Thyroid gland (tissue), 4 donors: ENCODE measurements at regions not wholly inside any gene's neighbourhood (a gene's known extent, or its start where the extent isn't known, plus 50 kb on each side); places are given as distances from the start of the nearest gene placed in this dataset.

Experiments
- DNase-seq, 2 donors: peaks; one replicate each; pipeline ENCODE4 v3.0.0-alpha.2; 2019
- H3K27ac ChIP-seq, 3 donors: fragments of 200-600 bp; sonication (generic); 1 replicate in 2 of 3; 2 replicates in 1 of 3; pipeline ENCODE4 v1.5.1; 2016 to 2019; ENCODE audit warnings: mild to moderate bottlenecking in 1 of 3, moderate library complexity in 1 of 3
- H3K27me3 ChIP-seq: fragments of 200-600 bp; sonication (generic); one replicate; pipeline ENCODE4 v1.5.1; 2019
- H3K36me3 ChIP-seq, 2 donors: fragments of 200-600 bp; sonication (generic); one replicate each; pipeline ENCODE4 v1.5.1; 2016 to 2019
- H3K4me1 ChIP-seq, 2 donors: fragments of 200-600 bp; sonication (generic); one replicate each; pipeline ENCODE4 v1.5.1; 2017 to 2019
- H3K4me3 ChIP-seq, 3 donors: fragments of 200-600 bp; sonication (generic); replicated peaks in 1 of 3; 1 replicate in 2 of 3; 2 replicates in 1 of 3; pipeline ENCODE4 v1.5.1; 2016; ENCODE audit warnings: mild to moderate bottlenecking in 1 of 3
- H3K9me3 ChIP-seq: fragments of 200-600 bp; sonication (generic); one replicate; pipeline ENCODE4 v1.5.1; 2017
- POLR2A ChIP-seq, 2 donors: fragments of 450-650 bp; IDR thresholded peaks; one replicate each; pipeline ENCODE4 v1.6.1; 2017; ENCODE audit warnings: antibody characterized with exemption in 2 of 2, mild to moderate bottlenecking in 2 of 2, moderate library complexity in 1 of 2
- WGBS, 2 donors: methylation state at CpG; one replicate each; pipeline ENCODE4 v1.1.5; 2017; 5-methylcytosine and 5-hydroxymethylcytosine counted together
- intact Hi-C: fragments of 100-400 bp; cut with DNase I; formaldehyde crosslinking; loops from one replicate; pipeline ENCODE4 v1.15.1; 2023
- TF ChIP-seq, protein P1 (sequence below), 6 experiments: fragments of 200-600 bp in 3 of 6; fragments of 450-650 bp in 3 of 6; sonication (generic) in 3 of 6; IDR thresholded peaks; one replicate each; pipeline ENCODE4 v1.5.1; 2016 to 2019; ENCODE audit warnings: antibody characterized with exemption in 6 of 6, mild to moderate bottlenecking in 2 of 6, inconsistent platforms in 1 of 6, moderate library complexity in 1 of 6

DNA sequence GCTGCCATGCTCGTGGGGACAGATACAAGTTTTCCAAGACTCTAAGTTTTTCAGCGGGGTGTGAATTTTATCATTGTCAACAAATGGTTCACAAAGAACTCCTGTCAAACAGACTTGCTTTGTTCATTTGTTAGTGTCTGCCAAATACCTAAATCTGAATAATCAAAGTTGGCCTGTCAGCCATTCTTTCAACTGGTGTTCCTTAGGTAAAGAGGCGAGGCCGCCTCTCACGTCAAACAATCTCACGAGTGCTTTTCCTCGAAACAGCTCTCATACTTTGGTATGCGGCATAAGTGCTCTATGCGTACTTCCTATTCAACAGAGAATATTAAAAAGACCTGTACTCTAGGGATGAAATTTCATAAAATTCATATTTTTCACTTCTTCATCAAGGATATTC lies 51.4 kb upstream of the KANK4 start:
- intact Hi-C loops, result no loop called here
- no peaks in the 10 kb centered on the region for H3K9me3 ChIP-seq
- 41 to 51% methylated on average over 9 of the region's 9 CpGs for WGBS, 2 donors
- H3K4me1 ChIP-seq, result peaks cover 3 to 7% of the 10 kb centered on the region in 2 donors
- no peaks in the 10 kb centered on the region for H3K27me3 ChIP-seq
- no peak for TF ChIP-seq POLR2A (IDR thresholded peaks at IDR 0.05)
- TF ChIP-seq, protein P1, sequence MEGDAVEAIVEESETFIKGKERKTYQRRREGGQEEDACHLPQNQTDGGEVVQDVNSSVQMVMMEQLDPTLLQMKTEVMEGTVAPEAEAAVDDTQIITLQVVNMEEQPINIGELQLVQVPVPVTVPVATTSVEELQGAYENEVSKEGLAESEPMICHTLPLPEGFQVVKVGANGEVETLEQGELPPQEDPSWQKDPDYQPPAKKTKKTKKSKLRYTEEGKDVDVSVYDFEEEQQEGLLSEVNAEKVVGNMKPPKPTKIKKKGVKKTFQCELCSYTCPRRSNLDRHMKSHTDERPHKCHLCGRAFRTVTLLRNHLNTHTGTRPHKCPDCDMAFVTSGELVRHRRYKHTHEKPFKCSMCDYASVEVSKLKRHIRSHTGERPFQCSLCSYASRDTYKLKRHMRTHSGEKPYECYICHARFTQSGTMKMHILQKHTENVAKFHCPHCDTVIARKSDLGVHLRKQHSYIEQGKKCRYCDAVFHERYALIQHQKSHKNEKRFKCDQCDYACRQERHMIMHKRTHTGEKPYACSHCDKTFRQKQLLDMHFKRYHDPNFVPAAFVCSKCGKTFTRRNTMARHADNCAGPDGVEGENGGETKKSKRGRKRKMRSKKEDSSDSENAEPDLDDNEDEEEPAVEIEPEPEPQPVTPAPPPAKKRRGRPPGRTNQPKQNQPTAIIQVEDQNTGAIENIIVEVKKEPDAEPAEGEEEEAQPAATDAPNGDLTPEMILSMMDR (IDR thresholded peaks at IDR 0.05), result no peak
- H3K4me3 ChIP-seq, result no peak overlapping the region
- H3K36me3 ChIP-seq, result no peaks in the 10 kb centered on the region
- DNase-seq, result peak in 1 of 2 donors; percentile 13
- H3K27ac ChIP-seq, result peak overlapping the region in 2 of 3 donors; percentile 24 to 37

DNA sequence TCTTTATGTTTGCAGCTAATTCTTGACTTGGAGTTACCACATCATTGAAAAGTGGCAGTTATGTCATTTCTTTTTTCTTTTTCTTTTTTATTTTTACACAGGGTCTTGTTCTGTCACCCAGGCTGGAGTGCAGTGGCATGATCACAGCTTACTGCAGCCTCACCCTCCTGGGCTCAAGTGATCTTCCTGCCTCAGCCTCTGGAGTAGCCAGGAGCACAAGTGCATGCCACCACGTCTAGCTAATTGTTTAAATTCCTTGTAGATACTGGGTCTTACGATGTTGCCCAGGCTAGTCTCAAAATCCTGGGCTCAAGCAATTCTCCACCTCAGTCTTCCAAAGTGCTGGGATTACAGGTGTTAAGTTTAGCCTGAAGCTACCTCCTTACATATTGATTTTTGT lies 52.1 kb upstream of the KANK4 start:
- DNase-seq, result no peak
- intact Hi-C loops, result no loop called here
- H3K27me3 ChIP-seq, result no peaks in the 10 kb centered on the region
- no peaks in the 10 kb centered on the region for H3K36me3 ChIP-seq
- peaks cover 3 to 7% of the 10 kb centered on the region in 2 donors for H3K4me1 ChIP-seq
- peak overlapping the region in 2 of 3 donors; percentile 24 to 37 for H3K27ac ChIP-seq
- WGBS, 2 donors, result 30 to 41% methylated on average over 2 of the region's 2 CpGs
- H3K4me3 ChIP-seq, result no peak overlapping the region
- H3K9me3 ChIP-seq, result no peaks in the 10 kb centered on the region
- TF ChIP-seq, protein P1 (IDR thresholded peaks at IDR 0.05), result no peak
- TF ChIP-seq POLR2A (IDR thresholded peaks at IDR 0.05), result no peak

DNA sequence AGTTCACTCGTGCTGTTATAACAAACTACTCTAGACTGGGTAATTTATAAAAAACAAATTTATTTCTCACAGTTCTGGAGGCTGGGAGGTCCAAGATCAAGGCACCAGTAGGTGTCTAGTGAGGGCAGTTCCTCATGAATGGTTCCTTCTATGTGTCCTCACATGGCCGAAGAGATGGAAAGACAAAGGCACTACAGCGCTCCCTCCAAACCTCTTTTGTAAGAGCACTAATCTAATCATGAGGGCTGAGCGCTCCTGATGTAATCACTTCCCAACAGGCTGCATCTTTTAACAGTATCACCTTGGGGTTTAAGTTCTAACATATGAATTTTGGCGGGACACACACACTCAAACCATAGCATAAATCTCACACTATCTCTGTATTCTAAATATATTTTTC lies 54.0 kb upstream of the KANK4 start:
- Histone ChIP-seq H3K4me3 (no peak overlapping the region), H3K4me1 (peaks cover 3 to 7% of the 10 kb centered on the region in 2 donors), H3K27me3 (no peaks in the 10 kb centered on the region), H3K36me3 (no peaks in the 10 kb centered on the region), H3K27ac (no peak overlapping the region), H3K9me3 (no peaks in the 10 kb centered on the region)
- 88 to 94% methylated on average over 5 of the region's 5 CpGs for WGBS, 2 donors
- no peak for DNase-seq
- intact Hi-C loops, result no loop called here
- TF ChIP-seq, protein P1 (IDR thresholded peaks at IDR 0.05), result no peak
- TF ChIP-seq POLR2A (IDR thresholded peaks at IDR 0.05), result no peak

GRCh38 chr1:62377043-62377562 lies 57.9 kb upstream of the KANK4 start:
- no peaks in the 10 kb centered on the region for H3K4me1 ChIP-seq
- H3K27ac ChIP-seq, result no peak overlapping the region
- H3K9me3 ChIP-seq, result no peaks in the 10 kb centered on the region
- no peak for TF ChIP-seq POLR2A (IDR thresholded peaks at IDR 0.05)
- TF ChIP-seq, protein P1 (IDR thresholded peaks at IDR 0.05), result no peak
- no peak overlapping the region for H3K4me3 ChIP-seq
- 87 to 92% methylated on average over 3 of the region's 3 CpGs for WGBS, 2 donors
- intact Hi-C loops, result no loop called here
- no peak for DNase-seq
- no peaks in the 10 kb centered on the region for H3K27me3 ChIP-seq
- H3K36me3 ChIP-seq, result no peaks in the 10 kb centered on the region

GRCh38 chr1:62380181-62380580 lies 56.7 kb upstream of the USP1 start:
- no peak for DNase-seq

More at GRCh38 chr1:62380181-62380580, 56.7 kb upstream of the USP1 start:
- no peak for TF ChIP-seq POLR2A (IDR thresholded peaks at IDR 0.05)
- TF ChIP-seq, protein P1 (IDR thresholded peaks at IDR 0.05), result no peak
- no peaks in the 10 kb centered on the region for H3K27me3 ChIP-seq
- H3K36me3 ChIP-seq, result no peaks in the 10 kb centered on the region
- no peaks in the 10 kb centered on the region for H3K9me3 ChIP-seq
- peaks cover 0 to 8% of the 10 kb centered on the region in 2 donors for H3K4me1 ChIP-seq
- no peak overlapping the region for H3K27ac ChIP-seq
- H3K4me3 ChIP-seq, result no peak overlapping the region
- intact Hi-C loops, result no loop called here
- 83 to 88% methylated on average over 5 of the region's 5 CpGs for WGBS, 2 donors
